ENCODE measurements at regions not wholly inside any gene's neighbourhood (a gene's known extent, or its start where the extent isn't known, plus 50 kb on each side); places are given as distances from the start of the nearest gene placed in this dataset.

DNA sequence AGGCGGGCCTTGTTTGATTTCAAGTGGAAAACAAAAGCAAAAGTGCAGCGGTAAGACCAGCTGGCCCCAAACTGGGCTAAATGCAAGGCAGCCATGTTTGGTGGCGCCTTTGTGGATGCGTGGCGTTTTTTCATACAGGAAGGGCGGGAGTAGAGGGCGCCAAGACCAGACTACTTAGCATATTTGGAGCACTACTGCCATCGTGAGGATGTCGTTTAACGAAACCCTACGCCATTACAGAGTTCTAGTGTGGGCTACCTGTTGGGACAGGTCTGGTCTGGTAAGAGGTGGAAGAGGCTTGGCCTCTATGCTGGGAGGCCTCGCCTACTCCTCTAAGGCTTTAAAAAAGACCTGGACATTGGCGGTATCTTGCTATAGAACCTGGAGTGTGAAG is 230.7 kb upstream of the STK26 start:
- in situ Hi-C loops (cut with HindIII; ENCODE audit: extremely low pct_ligation_motif_present, low pct_unique_long_range_greater_than_20kb) (no loop called here), intact Hi-C loops (cut with micrococcal nuclease; ENCODE audit: unreplicated experiment) (no loop called here)
- TF ChIP-seq ZNF253 (CRISPR knock-in tag; IDR thresholded peaks at IDR 0.05; ENCODE audit: borderline replicate concordance) (no peak), ZNF776 (CRISPR knock-in tag; IDR thresholded peaks at IDR 0.05) (no peak), NBN (conservative IDR thresholded peaks at IDR 0.05) (no peak), MXD3 (CRISPR knock-in tag; IDR thresholded peaks at IDR 0.05) (no peak), ZFP37 (CRISPR knock-in tag; IDR thresholded peaks at IDR 0.05; ENCODE audit: borderline replicate concordance) (no peak), NONO (IDR thresholded peaks at IDR 0.05) (no peak), NONO (CRISPR knock-in tag; conservative IDR thresholded peaks at IDR 0.05) (no peak), ZSCAN25 (CRISPR knock-in tag; IDR thresholded peaks at IDR 0.05) (no peak), ZNF343 (CRISPR knock-in tag; IDR thresholded peaks at IDR 0.05) (no peak), PHF20 (CRISPR knock-in tag; IDR thresholded peaks at IDR 0.05) (no peak), RNF2 (conservative IDR thresholded peaks at IDR 0.05; ENCODE audit: low read depth) (no peak)
- TF ChIP-seq, protein P1, sequence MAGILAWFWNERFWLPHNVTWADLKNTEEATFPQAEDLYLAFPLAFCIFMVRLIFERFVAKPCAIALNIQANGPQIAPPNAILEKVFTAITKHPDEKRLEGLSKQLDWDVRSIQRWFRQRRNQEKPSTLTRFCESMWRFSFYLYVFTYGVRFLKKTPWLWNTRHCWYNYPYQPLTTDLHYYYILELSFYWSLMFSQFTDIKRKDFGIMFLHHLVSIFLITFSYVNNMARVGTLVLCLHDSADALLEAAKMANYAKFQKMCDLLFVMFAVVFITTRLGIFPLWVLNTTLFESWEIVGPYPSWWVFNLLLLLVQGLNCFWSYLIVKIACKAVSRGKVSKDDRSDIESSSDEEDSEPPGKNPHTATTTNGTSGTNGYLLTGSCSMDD (CRISPR knock-in tag; IDR thresholded peaks at IDR 0.05) = no peak
- TF ChIP-seq, protein P2, sequence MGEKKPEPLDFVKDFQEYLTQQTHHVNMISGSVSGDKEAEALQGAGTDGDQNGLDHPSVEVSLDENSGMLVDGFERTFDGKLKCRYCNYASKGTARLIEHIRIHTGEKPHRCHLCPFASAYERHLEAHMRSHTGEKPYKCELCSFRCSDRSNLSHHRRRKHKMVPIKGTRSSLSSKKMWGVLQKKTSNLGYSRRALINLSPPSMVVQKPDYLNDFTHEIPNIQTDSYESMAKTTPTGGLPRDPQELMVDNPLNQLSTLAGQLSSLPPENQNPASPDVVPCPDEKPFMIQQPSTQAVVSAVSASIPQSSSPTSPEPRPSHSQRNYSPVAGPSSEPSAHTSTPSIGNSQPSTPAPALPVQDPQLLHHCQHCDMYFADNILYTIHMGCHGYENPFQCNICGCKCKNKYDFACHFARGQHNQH (CRISPR knock-in tag; IDR thresholded peaks at IDR 0.05) = no peak
- Histone ChIP-seq H3K27ac (ENCODE audit: extremely low read length, insufficient read depth, low read length) (no peak overlapping the region), H3K4me3 (replicated peaks in 1 of 3; ENCODE audit: insufficient read depth in 1 of 3, low read depth in 2 of 3, low read length in 3 of 3) (no peak overlapping the region), H4K20me1 (ENCODE audit: insufficient read depth, low read length) (no peaks in the 10 kb centered on the region), H3K36me3 (replicated peaks in 1 of 2; ENCODE audit: control insufficient read depth in 1 of 2, insufficient read depth in 2 of 2, low read length in 2 of 2) (peaks cover 1 to 15% of the 10 kb centered on the region in 2 experiments; a peak in 1 of 5 replicates), H3K9ac (ENCODE audit: insufficient read depth, low read depth, low read length) (no peak overlapping the region), H3K9me3 (ENCODE audit: low read length) (no peaks in the 10 kb centered on the region), H3K79me2 (ENCODE audit: insufficient read depth, low read length) (no peaks in the 10 kb centered on the region), H2AFZ (ENCODE audit: low read length) (no peak overlapping the region), H3K4me1 (ENCODE audit: insufficient read depth, low read length) (no peaks in the 10 kb centered on the region), H3K4me2 (ENCODE audit: low read depth, low read length) (no peak overlapping the region), H3K27me3 (ENCODE audit: control insufficient read depth in 1 of 2, insufficient read depth in 2 of 2, low read length in 2 of 2) (no peaks in the 10 kb centered on the region)
- ATAC-seq (no peak), DNase-seq (ENCODE audit: low spot score) (no peak), FAIRE-seq (no peak)
- ChIA-PET POLR2A (no interaction called here), CTCF (ENCODE audit: low intra/inter-chr PET ratio, low total read pairs) (no interaction called here)
- WGBS (ENCODE audit: low lambda C conversion rate) = 99% methylated on average over 7 of the region's 13 CpGs
- no TSS peak for BruUV-seq (replicated peaks)

Data from HepG2 (cell line).